Erythroblast (primary cell): ENCODE measurements at regions not wholly inside any gene's neighbourhood (a gene's known extent, or its start where the extent isn't known, plus 50 kb on each side); places are given as distances from the start of the nearest gene placed in this dataset.

ENCODE experiments used
- GATA1 ChIP-seq: IDR thresholded peaks from 2 replicates; pipeline ENCODE4 v1.6.1; 2011; ENCODE audit warnings: low read depth, mild to moderate bottlenecking, control low read depth, low read length, moderate library complexity
- POLR2A ChIP-seq: IDR thresholded peaks from 2 replicates; pipeline ENCODE4 v1.6.1; 2011; ENCODE audit warnings: mild to moderate bottlenecking, low read length

- TF ChIP-seq POLR2A (no peak), GATA1 (no peak)
Observed at GRCh38 chr4:72797486-72797885, 228.5 kb upstream of the ADAMTS3 start.
